ENCODE measurements at regions not wholly inside any gene's neighbourhood (a gene's known extent, or its start where the extent isn't known, plus 50 kb on each side); places are given as distances from the start of the nearest gene placed in this dataset.
A peak's percentile ranks its signal among the peaks of the same experiment; 100 is the strongest.

- in situ Hi-C loops (cut with MboI), result no loop called here
- POLR2A ChIA-PET, result no interaction called here
These were observed 147.2 kb upstream of the FREM2 start for GRCh38 chr13:38539632-38540031.

GRCh38 chr13:38542601-38543000 is 144.3 kb upstream of the FREM2 start:
- Histone ChIP-seq H2AFZ (ENCODE audit: low read depth, low read length) (no peak overlapping the region), H4K20me1 (replicated peaks; ENCODE audit: control insufficient read depth, insufficient read depth, low read length) (no peaks in the 10 kb centered on the region), H3K27ac (ENCODE audit: extremely low read depth, low read depth, low read length) (no peak overlapping the region), H3K36me3 (ENCODE audit: control insufficient read depth, insufficient read depth, low read length) (no peaks in the 10 kb centered on the region), H3K4me3 (no peak overlapping the region), H3K4me2 (ENCODE audit: insufficient read depth, low read length) (no peak overlapping the region), H3K9me1 (ENCODE audit: control insufficient read depth, insufficient read depth, low read length) (no peaks in the 10 kb centered on the region), H3K9me3 (replicated peaks; ENCODE audit: control insufficient read depth, insufficient read depth, low read depth, low read length) (no peaks in the 10 kb centered on the region), H3K9ac (ENCODE audit: insufficient read depth in 1 of 2, low read depth in 2 of 2, low read length in 2 of 2) (no peak overlapping the region), H3K27me3 (ENCODE audit: control insufficient read depth in 2 of 2, insufficient read depth in 2 of 2, low read length in 2 of 2) (no peaks in the 10 kb centered on the region), H3K79me2 (ENCODE audit: control insufficient read depth, insufficient read depth, low read length) (no peaks in the 10 kb centered on the region), H3K4me1 (replicated peaks in 1 of 2; ENCODE audit: control insufficient read depth in 2 of 2, insufficient read depth in 2 of 2, low read length in 2 of 2) (no peaks in the 10 kb centered on the region)
- CTCF ChIA-PET (ENCODE audit: low intra/inter-chr PET ratio), result no interaction called here
- POLR2A ChIA-PET, result no interaction called here
- ATAC-seq, result no peak
- BruUV-seq (replicated peaks), result no TSS peak
- WGBS (ENCODE audit: insufficient coverage, low coverage, missing lambda C conversion rate), result 0% methylated on average over 3 of the region's 3 CpGs
- FAIRE-seq, result no peak
- intact Hi-C loops (cut with micrococcal nuclease), result no loop called here
- in situ Hi-C loops (cut with MboI), result no loop called here
- no peak for DNase-seq (ENCODE audit: extremely low read depth in 1 of 4, low spot score in 3 of 4)
- no peak for TF ChIP-seq U2AF1 (optimal IDR thresholded peaks at IDR 0.05; ENCODE audit: low read depth, low read length)
- no peak for TF ChIP-seq ZNF780A (CRISPR knock-in tag; IDR thresholded peaks at IDR 0.05)
- no peak for TF ChIP-seq HDAC6 (IDR thresholded peaks at IDR 0.05; ENCODE audit: low read depth, low read length)
- TF ChIP-seq GATAD2B (IDR thresholded peaks at IDR 0.05; ENCODE audit: borderline replicate concordance), result no peak
- no peak for TF ChIP-seq HOXB6 (CRISPR knock-in tag; IDR thresholded peaks at IDR 0.05; ENCODE audit: borderline replicate concordance)
- no peak for TF ChIP-seq TEAD4 (IDR thresholded peaks at IDR 0.05; ENCODE audit: low read length)
- no peak for TF ChIP-seq TEAD4 (CRISPR knock-in tag; IDR thresholded peaks at IDR 0.05; ENCODE audit: borderline replicate concordance)
- no peak for TF ChIP-seq TRIM28 (IDR thresholded peaks at IDR 0.05)
- TF ChIP-seq, protein P1, sequence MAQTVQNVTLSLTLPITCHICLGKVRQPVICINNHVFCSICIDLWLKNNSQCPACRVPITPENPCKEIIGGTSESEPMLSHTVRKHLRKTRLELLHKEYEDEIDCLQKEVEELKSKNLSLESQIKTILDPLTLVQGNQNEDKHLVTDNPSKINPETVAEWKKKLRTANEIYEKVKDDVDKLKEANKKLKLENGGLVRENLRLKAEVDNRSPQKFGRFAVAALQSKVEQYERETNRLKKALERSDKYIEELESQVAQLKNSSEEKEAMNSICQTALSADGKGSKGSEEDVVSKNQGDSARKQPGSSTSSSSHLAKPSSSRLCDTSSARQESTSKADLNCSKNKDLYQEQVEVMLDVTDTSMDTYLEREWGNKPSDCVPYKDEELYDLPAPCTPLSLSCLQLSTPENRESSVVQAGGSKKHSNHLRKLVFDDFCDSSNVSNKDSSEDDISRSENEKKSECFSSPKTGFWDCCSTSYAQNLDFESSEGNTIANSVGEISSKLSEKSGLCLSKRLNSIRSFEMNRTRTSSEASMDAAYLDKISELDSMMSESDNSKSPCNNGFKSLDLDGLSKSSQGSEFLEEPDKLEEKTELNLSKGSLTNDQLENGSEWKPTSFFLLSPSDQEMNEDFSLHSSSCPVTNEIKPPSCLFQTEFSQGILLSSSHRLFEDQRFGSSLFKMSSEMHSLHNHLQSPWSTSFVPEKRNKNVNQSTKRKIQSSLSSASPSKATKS (CRISPR knock-in tag; IDR thresholded peaks at IDR 0.05), result no peak
- TF ChIP-seq PHF8 (IDR thresholded peaks at IDR 0.05; ENCODE audit: borderline replicate concordance, low read length), result no peak

More at GRCh38 chr13:38539632-38540031, 147.2 kb upstream of the FREM2 start:
- Histone ChIP-seq H3K4me2 (ENCODE audit: insufficient read depth, low read length) (no peak overlapping the region), H3K9me3 (replicated peaks; ENCODE audit: control insufficient read depth, insufficient read depth, low read depth, low read length) (no peaks in the 10 kb centered on the region), H4K20me1 (replicated peaks; ENCODE audit: control insufficient read depth, insufficient read depth, low read length) (no peaks in the 10 kb centered on the region), H2AFZ (ENCODE audit: low read depth, low read length) (no peak overlapping the region), H3K79me2 (ENCODE audit: control insufficient read depth, insufficient read depth, low read length) (no peaks in the 10 kb centered on the region), H3K9ac (ENCODE audit: insufficient read depth in 1 of 2, low read depth in 2 of 2, low read length in 2 of 2) (no peak overlapping the region), H3K4me3 (no peak overlapping the region), H3K9me1 (ENCODE audit: control insufficient read depth, insufficient read depth, low read length) (no peaks in the 10 kb centered on the region), H3K4me1 (replicated peaks in 1 of 2; ENCODE audit: control insufficient read depth in 2 of 2, insufficient read depth in 2 of 2, low read length in 2 of 2) (no peaks in the 10 kb centered on the region), H3K27ac (ENCODE audit: extremely low read depth, low read depth, low read length) (no peak overlapping the region), H3K27me3 (ENCODE audit: control insufficient read depth in 2 of 2, insufficient read depth in 2 of 2, low read length in 2 of 2) (no peaks in the 10 kb centered on the region), H3K36me3 (ENCODE audit: control insufficient read depth, insufficient read depth, low read length) (no peaks in the 10 kb centered on the region)
- TF ChIP-seq ZNF239 (CRISPR knock-in tag; IDR thresholded peaks at IDR 0.05) (peak; percentile 72), RBM25 (IDR thresholded peaks at IDR 0.05; ENCODE audit: low read depth, low read length, severe bottlenecking) (peak; percentile 9), NCOA4 (IDR thresholded peaks at IDR 0.05; ENCODE audit: partially characterized antibody) (no peak), STAG1 (CRISPR knock-in tag; IDR thresholded peaks at IDR 0.05; ENCODE audit: borderline replicate concordance) (no peak)
- FAIRE-seq (no peak), ATAC-seq (no peak), DNase-seq (ENCODE audit: extremely low read depth in 1 of 4, low spot score in 3 of 4) (no peak)
- intact Hi-C loops (cut with micrococcal nuclease), result no loop called here
- 7% methylated on average over 2 of the region's 2 CpGs for WGBS (ENCODE audit: insufficient coverage, low coverage, missing lambda C conversion rate)
- BruUV-seq (replicated peaks), result no TSS peak
- CTCF ChIA-PET (ENCODE audit: low intra/inter-chr PET ratio), result no interaction called here
